ENCODE measurements at regions not wholly inside any gene's neighbourhood (a gene's known extent, or its start where the extent isn't known, plus 50 kb on each side); places are given as distances from the start of the nearest gene placed in this dataset.

- POLR2A ChIA-PET = no interaction called here
- H3K79me2 ChIP-seq (ENCODE audit: insufficient read depth, low read length) = no peaks in the 10 kb centered on the region
- H3K27me3 ChIP-seq (ENCODE audit: control insufficient read depth in 1 of 2, insufficient read depth in 2 of 2, low read length in 2 of 2) = 0 out of 5 replicates have a peak, but pooled peaks cover 0 to 4% of the 10 kb centered on the region in 2 experiments
- H2AFZ ChIP-seq (ENCODE audit: low read length) = no peak overlapping the region
- TF ChIP-seq MNT (IDR thresholded peaks at IDR 0.05) (peak; percentile 29; the same call in 1 of the 2 replicates), ATAD3A (CRISPR knock-in tag; IDR thresholded peaks at IDR 0.05) (no peak), ZNF30 (CRISPR knock-in tag; IDR thresholded peaks at IDR 0.05) (no peak), YEATS2 (CRISPR knock-in tag; IDR thresholded peaks at IDR 0.05; ENCODE audit: borderline replicate concordance) (no peak), HNRNPLL (IDR thresholded peaks at IDR 0.05; ENCODE audit: low read depth, low read length, poor library complexity, severe bottlenecking) (no peak), PHB2 (IDR thresholded peaks at IDR 0.05; ENCODE audit: partially characterized antibody) (no peak)
- TF ChIP-seq, protein P1, sequence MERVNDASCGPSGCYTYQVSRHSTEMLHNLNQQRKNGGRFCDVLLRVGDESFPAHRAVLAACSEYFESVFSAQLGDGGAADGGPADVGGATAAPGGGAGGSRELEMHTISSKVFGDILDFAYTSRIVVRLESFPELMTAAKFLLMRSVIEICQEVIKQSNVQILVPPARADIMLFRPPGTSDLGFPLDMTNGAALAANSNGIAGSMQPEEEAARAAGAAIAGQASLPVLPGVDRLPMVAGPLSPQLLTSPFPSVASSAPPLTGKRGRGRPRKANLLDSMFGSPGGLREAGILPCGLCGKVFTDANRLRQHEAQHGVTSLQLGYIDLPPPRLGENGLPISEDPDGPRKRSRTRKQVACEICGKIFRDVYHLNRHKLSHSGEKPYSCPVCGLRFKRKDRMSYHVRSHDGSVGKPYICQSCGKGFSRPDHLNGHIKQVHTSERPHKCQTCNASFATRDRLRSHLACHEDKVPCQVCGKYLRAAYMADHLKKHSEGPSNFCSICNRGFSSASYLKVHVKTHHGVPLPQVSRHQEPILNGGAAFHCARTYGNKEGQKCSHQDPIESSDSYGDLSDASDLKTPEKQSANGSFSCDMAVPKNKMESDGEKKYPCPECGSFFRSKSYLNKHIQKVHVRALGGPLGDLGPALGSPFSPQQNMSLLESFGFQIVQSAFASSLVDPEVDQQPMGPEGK (CRISPR knock-in tag; IDR thresholded peaks at IDR 0.05) = no peak
- FAIRE-seq (no peak), ATAC-seq (no peak), DNase-seq (ENCODE audit: low spot score) (no peak)
- WGBS (ENCODE audit: low lambda C conversion rate) = 0% methylated on average over 3 of the region's 3 CpGs
- H3K36me3 ChIP-seq (replicated peaks in 1 of 2; ENCODE audit: control insufficient read depth in 1 of 2, insufficient read depth in 2 of 2, low read length in 2 of 2) = no peaks in the 10 kb centered on the region
- H3K9me3 ChIP-seq (ENCODE audit: low read length) = no peaks in the 10 kb centered on the region
- intact Hi-C loops (cut with micrococcal nuclease; ENCODE audit: unreplicated experiment) = loop anchor here (5.0 kb wide), 1 partner anchor 502 kb away; no protein-coding TSS in a partner anchor
- no peaks in the 10 kb centered on the region for H3K4me1 ChIP-seq (ENCODE audit: insufficient read depth, low read length)
- BruUV-seq (replicated peaks) = no TSS peak
- H3K4me2 ChIP-seq (ENCODE audit: low read depth, low read length) = no peak overlapping the region
- H4K20me1 ChIP-seq (ENCODE audit: insufficient read depth, low read length) = no peaks in the 10 kb centered on the region
- CTCF ChIA-PET (ENCODE audit: low intra/inter-chr PET ratio, low total read pairs) = no interaction called here
- no peak overlapping the region for H3K27ac ChIP-seq (ENCODE audit: extremely low read length, insufficient read depth, low read length)
- no peak overlapping the region for H3K4me3 ChIP-seq (replicated peaks in 1 of 3; ENCODE audit: insufficient read depth in 1 of 3, low read depth in 2 of 3, low read length in 3 of 3)
- in situ Hi-C loops (cut with HindIII; ENCODE audit: extremely low pct_ligation_motif_present, low pct_unique_long_range_greater_than_20kb) = loop anchor here (25.0 kb wide), 1 partner anchor 507 kb away; no protein-coding TSS in a partner anchor
- no peak overlapping the region for H3K9ac ChIP-seq (ENCODE audit: insufficient read depth, low read depth, low read length)
These were observed 81.9 kb upstream of the GREM2 start for GRCh38 chr1:240693844-240694243.
